MCF 10A (cell line): ENCODE measurements at regions not wholly inside any gene's neighbourhood (a gene's known extent, or its start where the extent isn't known, plus 50 kb on each side); places are given as distances from the start of the nearest gene placed in this dataset.
A peak's percentile ranks its signal among the peaks of the same experiment; 100 is the strongest.

Experiments used
- BruUV-seq: library from RNA; stranded (reverse); fragments of 400-500 nt; replicated peaks from 2 replicates; lab custom pipeline; 2021; lab: Mats Ljungman, UMichigan
- CTCF ChIA-PET: fragments of 300-600 bp; sonication (Branson Sonifier 250); formaldehyde crosslinking; extraction: SDS; loops from one replicate; lab custom pipeline; 2021; ENCODE audit warnings: antibody characterized with exemption, inconsistent platforms; lab: Yijun Ruan, JAX
- POLR2A ChIA-PET: fragments of 300-600, 350-650 bp; sonication (Branson Sonifier 250); formaldehyde crosslinking; extraction: SDS; loops from one replicate; lab custom pipeline; 2020; ENCODE audit warnings: antibody characterized with exemption, inconsistent platforms; lab: Yijun Ruan, JAX
- DNase-seq: peaks from one replicate; pipeline ENCODE4 v3.0.0-alpha.2; 2018; ENCODE audit not compliant: unreplicated experiment
- H3K27ac Mint-ChIP-seq: one replicate; pipeline ENCODE4 v1.8.0; 2022; ENCODE audit warnings: mild to moderate bottlenecking, low read depth, mixed read lengths; ENCODE audit not compliant: unreplicated experiment
- H3K27me3 Mint-ChIP-seq: one replicate; pipeline ENCODE4 v1.8.0; 2022; ENCODE audit warnings: mixed read lengths; ENCODE audit not compliant: insufficient read depth, unreplicated experiment
- H3K36me3 Mint-ChIP-seq: one replicate; pipeline ENCODE4 v1.8.0; 2022; ENCODE audit warnings: mild to moderate bottlenecking, moderate library complexity, mixed read lengths; ENCODE audit not compliant: insufficient read depth, unreplicated experiment
- H3K4me1 Mint-ChIP-seq: one replicate; pipeline ENCODE4 v1.8.0; 2022; ENCODE audit warnings: mixed read lengths; ENCODE audit not compliant: insufficient read depth, unreplicated experiment
- H3K4me3 Mint-ChIP-seq: one replicate; pipeline ENCODE4 v1.8.0; 2022; ENCODE audit warnings: mild to moderate bottlenecking, moderate library complexity, mixed read lengths; ENCODE audit not compliant: unreplicated experiment
- H3K9me3 Mint-ChIP-seq: one replicate; pipeline ENCODE4 v1.8.0; 2022; ENCODE audit warnings: mixed read lengths; ENCODE audit not compliant: unreplicated experiment
- CTCF ChIP-seq: fragments of 200-600 bp; IDR thresholded peaks from one replicate; pipeline ENCODE4 v1.8.0; 2022; ENCODE audit warnings: antibody characterized with exemption, mild to moderate bottlenecking; ENCODE audit not compliant: unreplicated experiment
- intact Hi-C: fragments of 100-400 bp; cut with micrococcal nuclease; formaldehyde crosslinking; loops from 2 replicates; pipeline ENCODE4 v1.14.1; 2022

GRCh38 chr14:43449291-43449690 is 1057.8 kb downstream of the FSCB start:
- Mint-ChIP-seq H3K4me3 (no peak overlapping the region), H3K9me3 (peaks cover 7% of the 10 kb centered on the region), H3K27ac (no peak overlapping the region), H3K36me3 (peaks cover 6% of the 10 kb centered on the region), H3K4me1 (peaks cover 6% of the 10 kb centered on the region), H3K27me3 (no peaks in the 10 kb centered on the region)
- no TSS peak for BruUV-seq
- CTCF ChIA-PET = interaction anchor here (0.8 kb wide), 1 partner anchor 267 kb away, joined by 3 read pairs; no protein-coding TSS in a partner anchor
- no peak for TF ChIP-seq CTCF
- peak; percentile 56 for DNase-seq
- POLR2A ChIA-PET = interaction anchor here (0.7 kb wide), 1 partner anchor 28 kb away, joined by 5 read pairs; no protein-coding TSS in a partner anchor
- intact Hi-C loops = no loop called here

- Mint-ChIP-seq H3K36me3 (no peaks in the 10 kb centered on the region), H3K4me1 (no peaks in the 10 kb centered on the region), H3K4me3 (no peak overlapping the region), H3K9me3 (peaks cover 7% of the 10 kb centered on the region), H3K27ac (no peak overlapping the region), H3K27me3 (no peaks in the 10 kb centered on the region)
- DNase-seq = no peak
- ChIA-PET POLR2A (no interaction called here), CTCF (interaction anchor here (0.7 kb wide), 1 partner anchor 1215 kb away, joined by 3 read pairs; no protein-coding TSS in a partner anchor)
- BruUV-seq = no TSS peak
- intact Hi-C loops = no loop called here
- TF ChIP-seq CTCF = no peak
Observed at GRCh38 chr14:43438056-43438455, 1069.0 kb downstream of the FSCB start.

- DNase-seq = no peak
- H3K9me3 Mint-ChIP-seq = peaks cover 7% of the 10 kb centered on the region
- BruUV-seq = no TSS peak
- no peaks in the 10 kb centered on the region for H3K4me1 Mint-ChIP-seq
- ChIA-PET POLR2A (no interaction called here), CTCF (no interaction called here)
- no peaks in the 10 kb centered on the region for H3K36me3 Mint-ChIP-seq
- no peak for TF ChIP-seq CTCF
- no peaks in the 10 kb centered on the region for H3K27me3 Mint-ChIP-seq
- no peak overlapping the region for H3K27ac Mint-ChIP-seq
- H3K4me3 Mint-ChIP-seq = no peak overlapping the region
- intact Hi-C loops = no loop called here
Observed at GRCh38 chr14:43418324-43418723, 1088.8 kb downstream of the FSCB start.

- no peak for TF ChIP-seq CTCF
- BruUV-seq = no TSS peak
- no peaks in the 10 kb centered on the region for H3K9me3 Mint-ChIP-seq
- H3K36me3 Mint-ChIP-seq = no peaks in the 10 kb centered on the region
- DNase-seq = no peak
- no peaks in the 10 kb centered on the region for H3K27me3 Mint-ChIP-seq
- no peaks in the 10 kb centered on the region for H3K4me1 Mint-ChIP-seq
- intact Hi-C loops = no loop called here
- CTCF ChIA-PET = no interaction called here
- no peak overlapping the region for H3K27ac Mint-ChIP-seq
- H3K4me3 Mint-ChIP-seq = no peak overlapping the region
- POLR2A ChIA-PET = no interaction called here
Observed at GRCh38 chr14:43413084-43413483, 1094.0 kb downstream of the FSCB start.
